Smooth muscle cell (in vitro differentiated cells): ENCODE measurements at regions not wholly inside any gene's neighbourhood (a gene's known extent, or its start where the extent isn't known, plus 50 kb on each side); places are given as distances from the start of the nearest gene placed in this dataset.

Source experiments
- DNase-seq: peaks from one replicate; lab custom pipeline; 2025; ENCODE audit not compliant: unreplicated experiment; lab: John Stamatoyannopoulos, UW
- H2AFZ ChIP-seq: fragments of 200-600 bp; sonication (generic); 2 replicates; pipeline ENCODE4 v1.6.0; 2016; ENCODE audit warnings: antibody characterized with exemption, low read depth, mild to moderate bottlenecking
- H3F3A ChIP-seq: fragments of 200-600 bp; sonication (generic); 2 replicates; pipeline ENCODE4 v1.6.0; 2017; ENCODE audit warnings: antibody characterized with exemption, low read depth
- H3K27ac ChIP-seq: fragments of 200-600 bp; sonication (generic); 2 replicates; pipeline ENCODE4 v1.5.1; 2016; ENCODE audit warnings: low read depth, mild to moderate bottlenecking
- H3K27me3 ChIP-seq: fragments of 200-600 bp; sonication (generic); 2 replicates; pipeline ENCODE4 v1.6.1; 2016; ENCODE audit warnings: low read depth, mild to moderate bottlenecking
- H3K36me3 ChIP-seq: fragments of 200-600 bp; sonication (generic); 2 replicates; pipeline ENCODE4 v1.5.1; 2016; ENCODE audit warnings: low read depth
- H3K4me1 ChIP-seq: fragments of 200-600 bp; sonication (generic); 2 replicates; pipeline ENCODE4 v1.5.1; 2016; ENCODE audit warnings: low read depth
- H3K4me2 ChIP-seq: fragments of 200-600 bp; sonication (generic); 2 replicates; pipeline ENCODE4 v1.6.0; 2016; ENCODE audit warnings: mild to moderate bottlenecking
- H3K4me3 ChIP-seq: fragments of 200-600 bp; sonication (generic); 2 replicates; pipeline ENCODE4 v1.5.1; 2016; ENCODE audit warnings: mild to moderate bottlenecking
- H3K79me2 ChIP-seq: fragments of 200-600 bp; sonication (generic); 2 replicates; pipeline ENCODE4 v1.6.0; 2016; ENCODE audit warnings: low read depth, mild to moderate bottlenecking
- H3K9ac ChIP-seq: fragments of 200-600 bp; sonication (generic); 2 replicates; pipeline ENCODE4 v1.6.0; 2016; ENCODE audit warnings: low read depth
- H3K9me3 ChIP-seq: fragments of 200-600 bp; sonication (generic); replicated peaks from 2 replicates; pipeline ENCODE4 v1.5.1; 2016; ENCODE audit warnings: low read depth
- H4K20me1 ChIP-seq: fragments of 200-600 bp; sonication (generic); 2 replicates; pipeline ENCODE4 v1.6.0; 2016; ENCODE audit warnings: low read depth
- WGBS: methylation state at CpG from one replicate; pipeline ENCODE4 v1.1.7; 2016; ENCODE audit warnings: low lambda C conversion rate; 5-methylcytosine and 5-hydroxymethylcytosine counted together
- TF ChIP-seq, protein P1 (sequence below): fragments of 200-600 bp; sonication (generic); IDR thresholded peaks from 2 replicates; pipeline ENCODE4 v1.5.1; 2017; ENCODE audit warnings: borderline replicate concordance, mild to moderate bottlenecking, antibody characterized with exemption; ENCODE audit not compliant: insufficient read depth, poor library complexity, severe bottlenecking

DNA sequence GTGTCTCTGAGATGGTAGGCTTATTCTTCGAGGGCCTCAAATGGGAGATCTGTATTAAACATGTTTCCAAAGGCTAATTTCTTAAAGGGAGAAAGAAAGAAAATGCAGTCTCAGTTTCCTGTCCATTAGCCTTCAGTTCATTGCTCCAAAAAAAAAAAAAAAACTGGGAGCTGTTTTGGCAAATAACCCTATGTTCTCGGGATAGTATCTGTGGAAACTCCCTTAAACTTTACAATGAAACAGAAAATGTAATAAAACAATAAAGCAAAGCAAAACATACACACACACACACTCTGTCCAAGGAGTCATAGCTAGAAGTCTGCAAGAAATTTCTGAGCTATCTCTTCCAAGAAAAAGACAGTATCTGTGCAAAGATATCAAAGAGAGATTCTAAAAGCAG lies 172.5 kb upstream of the CELF2 start:
- Histone ChIP-seq H3K36me3 (no peaks in the 10 kb centered on the region), H3K4me3 (no peak overlapping the region), H3K27ac (no peak overlapping the region)

DNA sequence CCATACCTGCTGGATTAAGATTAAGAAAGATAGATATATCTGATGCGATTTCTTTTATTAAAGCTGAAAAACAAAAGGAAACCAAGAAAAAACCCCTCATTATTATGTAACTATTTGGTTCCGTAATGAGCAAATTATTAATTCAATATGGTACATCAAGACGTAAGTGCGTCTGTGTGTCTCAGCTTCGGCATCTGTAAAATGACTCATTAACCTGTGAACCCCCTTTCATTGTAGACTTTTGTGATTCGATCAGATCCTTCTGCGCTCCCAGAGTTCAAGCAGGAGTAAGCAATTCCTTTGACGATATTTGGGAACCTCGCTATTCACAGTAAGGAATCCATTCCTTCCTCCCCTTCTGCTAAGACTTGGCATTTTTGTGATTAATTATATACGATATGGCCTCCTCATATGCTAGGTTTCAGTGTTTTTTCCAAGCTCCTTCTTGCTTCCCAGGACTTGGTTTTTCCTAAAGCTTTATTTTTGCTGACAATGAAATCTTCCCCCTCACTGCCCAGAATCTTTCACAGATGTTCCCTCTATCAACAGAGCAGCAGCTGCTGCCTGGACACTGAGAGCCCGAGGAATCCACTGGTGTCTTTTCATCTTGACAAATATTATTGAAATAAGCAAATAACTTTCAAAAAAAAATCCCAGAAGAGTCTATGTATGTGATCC lies 171.7 kb upstream of the CELF2 start:
- H3K9ac ChIP-seq = no peak overlapping the region
- TF ChIP-seq, protein P1, sequence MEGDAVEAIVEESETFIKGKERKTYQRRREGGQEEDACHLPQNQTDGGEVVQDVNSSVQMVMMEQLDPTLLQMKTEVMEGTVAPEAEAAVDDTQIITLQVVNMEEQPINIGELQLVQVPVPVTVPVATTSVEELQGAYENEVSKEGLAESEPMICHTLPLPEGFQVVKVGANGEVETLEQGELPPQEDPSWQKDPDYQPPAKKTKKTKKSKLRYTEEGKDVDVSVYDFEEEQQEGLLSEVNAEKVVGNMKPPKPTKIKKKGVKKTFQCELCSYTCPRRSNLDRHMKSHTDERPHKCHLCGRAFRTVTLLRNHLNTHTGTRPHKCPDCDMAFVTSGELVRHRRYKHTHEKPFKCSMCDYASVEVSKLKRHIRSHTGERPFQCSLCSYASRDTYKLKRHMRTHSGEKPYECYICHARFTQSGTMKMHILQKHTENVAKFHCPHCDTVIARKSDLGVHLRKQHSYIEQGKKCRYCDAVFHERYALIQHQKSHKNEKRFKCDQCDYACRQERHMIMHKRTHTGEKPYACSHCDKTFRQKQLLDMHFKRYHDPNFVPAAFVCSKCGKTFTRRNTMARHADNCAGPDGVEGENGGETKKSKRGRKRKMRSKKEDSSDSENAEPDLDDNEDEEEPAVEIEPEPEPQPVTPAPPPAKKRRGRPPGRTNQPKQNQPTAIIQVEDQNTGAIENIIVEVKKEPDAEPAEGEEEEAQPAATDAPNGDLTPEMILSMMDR = no peak
- no peaks in the 10 kb centered on the region for H3K4me1 ChIP-seq
- no peaks in the 10 kb centered on the region for H4K20me1 ChIP-seq
- no peaks in the 10 kb centered on the region for H3K9me3 ChIP-seq
- H3K27ac ChIP-seq = no peak overlapping the region
- DNase-seq = no peak
- no peaks in the 10 kb centered on the region for H3K79me2 ChIP-seq
- no peaks in the 10 kb centered on the region for H3F3A ChIP-seq
- 91% methylated on average over 11 of the region's 11 CpGs for WGBS
- no peak overlapping the region for H3K4me3 ChIP-seq
- no peaks in the 10 kb centered on the region for H3K36me3 ChIP-seq
- H3K27me3 ChIP-seq = peaks cover 16% of the 10 kb centered on the region
- no peak overlapping the region for H3K4me2 ChIP-seq
- H2AFZ ChIP-seq = no peak overlapping the region

More for the DNA sequence above, 172.5 kb upstream of the CELF2 start:
- H3F3A ChIP-seq = no peaks in the 10 kb centered on the region
- DNase-seq = no peak
- no peak overlapping the region for H3K4me2 ChIP-seq
- H3K9me3 ChIP-seq = no peaks in the 10 kb centered on the region
- TF ChIP-seq, protein P1 = no peak
- no peak overlapping the region for H3K9ac ChIP-seq
- peaks cover 16% of the 10 kb centered on the region for H3K27me3 ChIP-seq
- no peaks in the 10 kb centered on the region for H4K20me1 ChIP-seq
- WGBS = 67% methylated on average over 2 of the region's 2 CpGs
- H3K79me2 ChIP-seq = no peaks in the 10 kb centered on the region
- no peak overlapping the region for H2AFZ ChIP-seq
- no peaks in the 10 kb centered on the region for H3K4me1 ChIP-seq

DNA sequence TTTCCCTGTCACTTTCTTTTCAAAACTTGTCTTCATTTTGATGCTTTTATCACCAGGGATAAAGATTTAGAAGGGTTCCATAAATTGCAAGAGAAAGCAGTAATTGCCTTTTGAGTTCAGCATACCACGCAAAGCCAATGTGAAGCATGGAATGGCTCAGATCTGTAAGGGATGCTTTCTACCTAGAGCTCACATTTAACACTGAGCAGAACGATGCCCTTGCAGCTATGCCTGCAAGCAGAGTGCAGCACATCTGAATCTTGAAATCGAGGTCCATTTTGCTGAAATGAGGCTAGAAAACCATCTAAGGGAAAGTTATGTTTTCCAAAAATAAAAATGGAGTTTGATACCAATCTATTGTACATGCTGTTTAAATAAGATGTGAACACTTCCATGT lies 171.2 kb upstream of the CELF2 start:
- Histone ChIP-seq H3K9ac (no peak overlapping the region), H3K79me2 (no peaks in the 10 kb centered on the region), H3K36me3 (no peaks in the 10 kb centered on the region), H4K20me1 (no peaks in the 10 kb centered on the region), H3K27me3 (peaks cover 17% of the 10 kb centered on the region), H3K4me2 (no peak overlapping the region), H3F3A (no peaks in the 10 kb centered on the region), H3K9me3 (no peaks in the 10 kb centered on the region), H2AFZ (no peak overlapping the region), H3K27ac (no peak overlapping the region), H3K4me1 (no peaks in the 10 kb centered on the region), H3K4me3 (no peak overlapping the region)
- TF ChIP-seq, protein P1 = no peak
- 89% methylated on average over 3 of the region's 3 CpGs for WGBS
- no peak for DNase-seq

DNA sequence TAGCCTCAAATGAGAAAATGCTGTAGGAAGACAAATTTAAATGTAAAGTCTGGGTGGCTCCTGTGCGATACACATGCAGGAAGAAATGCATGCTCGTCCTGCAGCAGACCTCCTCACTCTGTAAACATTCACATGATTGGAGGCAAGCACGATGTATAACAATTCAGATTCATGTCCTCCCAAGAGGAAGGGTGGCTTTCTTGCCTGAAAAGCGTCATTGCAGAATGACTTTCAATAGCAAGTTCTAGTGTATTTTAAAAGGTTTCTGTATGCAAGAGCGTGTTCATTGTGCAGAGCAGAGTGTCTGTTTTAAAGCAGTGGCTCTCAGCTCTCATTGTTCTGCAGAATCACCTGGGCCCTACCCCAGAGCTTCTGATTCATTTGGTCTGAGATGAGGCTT lies 170.3 kb upstream of the CELF2 start:
- no peak overlapping the region for H3K27ac ChIP-seq
- H3K36me3 ChIP-seq = no peaks in the 10 kb centered on the region
- H3K4me3 ChIP-seq = no peak overlapping the region
- peaks cover 26% of the 10 kb centered on the region for H3K27me3 ChIP-seq
- DNase-seq = no peak
- no peak overlapping the region for H3K9ac ChIP-seq
- H3F3A ChIP-seq = no peaks in the 10 kb centered on the region
- no peak overlapping the region for H3K4me2 ChIP-seq
- no peak overlapping the region for H2AFZ ChIP-seq
- H3K79me2 ChIP-seq = no peaks in the 10 kb centered on the region
- no peaks in the 10 kb centered on the region for H3K4me1 ChIP-seq
- H4K20me1 ChIP-seq = no peaks in the 10 kb centered on the region
- H3K9me3 ChIP-seq = no peaks in the 10 kb centered on the region
- WGBS = 86% methylated on average over 5 of the region's 5 CpGs
- TF ChIP-seq, protein P1 = no peak
